Esophagus squamous epithelium (tissue), 5 donors: ENCODE measurements at regions not wholly inside any gene's neighbourhood (a gene's known extent, or its start where the extent isn't known, plus 50 kb on each side); places are given as distances from the start of the nearest gene placed in this dataset.

ENCODE experiments used
- DNase-seq: peaks from one replicate; lab custom pipeline; 2025; lab: John Stamatoyannopoulos, UW
- H3K27ac ChIP-seq, 4 donors: fragments of 200-600 bp; sonication (generic); one replicate each; pipeline ENCODE4 v1.5.1; 2016 to 2019; ENCODE audit warnings: mild to moderate bottlenecking in 1 of 4
- H3K27me3 ChIP-seq, 4 donors: fragments of 200-600 bp; sonication (generic); 1 replicate in 3 of 4; 2 replicates in 1 of 4; pipeline versions ENCODE4 v1.5.1 to v1.6.0; 2017 to 2021; ENCODE audit warnings: antibody characterized with exemption in 1 of 4
- H3K36me3 ChIP-seq, 3 donors: fragments of 200-600 bp; sonication (generic); one replicate each; pipeline ENCODE4 v1.5.1; 2016 to 2019
- H3K4me1 ChIP-seq, 3 donors: fragments of 200-600 bp; sonication (generic); one replicate each; pipeline ENCODE4 v1.5.1; 2017 to 2019
- H3K4me3 ChIP-seq, 4 donors: fragments of 200-600 bp; sonication (generic); 1 replicate in 3 of 4; 2 replicates in 1 of 4; pipeline ENCODE4 v1.5.1; 2016 to 2019; ENCODE audit warnings: mild to moderate bottlenecking in 2 of 4, moderate library complexity in 1 of 4
- H3K9me3 ChIP-seq, 3 donors: fragments of 200-600 bp; sonication (generic); one replicate each; pipeline ENCODE4 v1.5.1; 2016 to 2019
- CTCF ChIP-seq, 6 experiments: fragments of 450-650 bp in 4 of 6; fragments of 200-600 bp in 2 of 6; sonication (generic) in 2 of 6; IDR thresholded peaks; one replicate each; pipeline ENCODE4 v1.5.1; 2016 to 2019; ENCODE audit warnings: antibody characterized with exemption in 6 of 6, mild to moderate bottlenecking in 4 of 6, moderate library complexity in 4 of 6
- POLR2A ChIP-seq, 4 donors: fragments of 450-650 bp; IDR thresholded peaks; one replicate each; pipeline ENCODE4 v1.6.1; 2017; ENCODE audit warnings: antibody characterized with exemption in 4 of 4, mild to moderate bottlenecking in 4 of 4, moderate library complexity in 3 of 4
- WGBS, 2 donors: methylation state at CpG; one replicate each; pipeline ENCODE4 v1.1.5; 2018; 5-methylcytosine and 5-hydroxymethylcytosine counted together
- intact Hi-C: fragments of 100-400 bp; cut with DNase I; formaldehyde crosslinking; loops from one replicate; pipeline ENCODE4 v1.15.0; 2022
- donor health status: DM: yes; HTN: yes; CAD: no.

GRCh38 chr16:87192452-87193073 lies 124.6 kb downstream of the C16orf95 start:
- intact Hi-C loops: no loop called here
- H3K4me1 ChIP-seq: peaks cover 0 to 4% (median 0%) of the 10 kb centered on the region in 3 donors
- H3K4me3 ChIP-seq: no peak overlapping the region
- WGBS, 2 donors: 68 to 78% methylated on average over 11 to 12 of the region's 16 CpGs
- DNase-seq: no peak
- no peak overlapping the region for H3K27ac ChIP-seq
- H3K27me3 ChIP-seq: peaks cover 0 to 16% (median 0%) of the 10 kb centered on the region in 4 donors
- peaks cover 0 to 15% (median 9%) of the 10 kb centered on the region in 3 donors for H3K9me3 ChIP-seq
- H3K36me3 ChIP-seq: no peaks in the 10 kb centered on the region
- no peak for TF ChIP-seq POLR2A (IDR thresholded peaks at IDR 0.05)
- TF ChIP-seq CTCF (IDR thresholded peaks at IDR 0.05): no peak

GRCh38 chr16:87194172-87194571 lies 123.0 kb downstream of the C16orf95 start:
- peaks cover 0 to 23% (median 0%) of the 10 kb centered on the region in 4 donors for H3K27me3 ChIP-seq
- no peak for TF ChIP-seq CTCF (IDR thresholded peaks at IDR 0.05)
- TF ChIP-seq POLR2A (IDR thresholded peaks at IDR 0.05): no peak
- H3K27ac ChIP-seq: no peak overlapping the region
- 70 to 85% methylated on average over 3 to 4 of the region's 6 CpGs for WGBS, 2 donors
- intact Hi-C loops: no loop called here
- H3K4me1 ChIP-seq: peaks cover 0 to 4% (median 0%) of the 10 kb centered on the region in 3 donors
- DNase-seq: no peak
- H3K4me3 ChIP-seq: no peak overlapping the region
- H3K9me3 ChIP-seq: peaks cover 0 to 15% (median 9%) of the 10 kb centered on the region in 3 donors
- H3K36me3 ChIP-seq: no peaks in the 10 kb centered on the region

GRCh38 chr16:87195161-87195560 lies 122.0 kb downstream of the C16orf95 start:
- DNase-seq: no peak
- peaks cover 0 to 4% (median 0%) of the 10 kb centered on the region in 3 donors for H3K4me1 ChIP-seq
- intact Hi-C loops: no loop called here
- H3K9me3 ChIP-seq: peaks cover 0 to 5% (median 5%) of the 10 kb centered on the region in 3 donors
- H3K27ac ChIP-seq: no peak overlapping the region
- TF ChIP-seq POLR2A (IDR thresholded peaks at IDR 0.05) (no peak), CTCF (IDR thresholded peaks at IDR 0.05) (no peak)
- H3K27me3 ChIP-seq: peaks cover 0 to 29% (median 0%) of the 10 kb centered on the region in 4 donors
- WGBS, 2 donors: 29 to 59% methylated on average over 1 to 4 of the region's 6 CpGs
- no peak overlapping the region for H3K4me3 ChIP-seq
- H3K36me3 ChIP-seq: no peaks in the 10 kb centered on the region

GRCh38 chr16:87196231-87196630 lies 121.0 kb downstream of the C16orf95 start:
- 85 to 95% methylated on average over 4 to 7 of the region's 11 CpGs for WGBS, 2 donors
- TF ChIP-seq CTCF (IDR thresholded peaks at IDR 0.05) (no peak), POLR2A (IDR thresholded peaks at IDR 0.05) (no peak)
- no peaks in the 10 kb centered on the region for H3K36me3 ChIP-seq

GRCh38 chr16:87196661-87197060 lies 120.5 kb downstream of the C16orf95 start:
- H3K27me3 ChIP-seq: peaks cover 0 to 34% (median 0%) of the 10 kb centered on the region in 4 donors
- no peaks in the 10 kb centered on the region for H3K9me3 ChIP-seq
- intact Hi-C loops: no loop called here
- H3K36me3 ChIP-seq: no peaks in the 10 kb centered on the region
- H3K4me1 ChIP-seq: peaks cover 0 to 4% (median 0%) of the 10 kb centered on the region in 3 donors
- no peak overlapping the region for H3K27ac ChIP-seq
- no peak overlapping the region for H3K4me3 ChIP-seq
- no peak for DNase-seq
- 49 to 50% methylated on average over 2 of the region's 2 CpGs for WGBS, 2 donors
- TF ChIP-seq POLR2A (IDR thresholded peaks at IDR 0.05) (no peak), CTCF (IDR thresholded peaks at IDR 0.05) (no peak)

More at GRCh38 chr16:87196231-87196630, 121.0 kb downstream of the C16orf95 start:
- Histone ChIP-seq H3K27me3 (peaks cover 0 to 32% (median 0%) of the 10 kb centered on the region in 4 donors), H3K9me3 (no peaks in the 10 kb centered on the region), H3K27ac (no peak overlapping the region), H3K4me1 (peaks cover 0 to 4% (median 0%) of the 10 kb centered on the region in 3 donors), H3K4me3 (no peak overlapping the region)
- no peak for DNase-seq
- intact Hi-C loops: no loop called here
